GM19468 (cell line): ENCODE measurements at regions not wholly inside any gene's neighbourhood (a gene's known extent, or its start where the extent isn't known, plus 50 kb on each side); places are given as distances from the start of the nearest gene placed in this dataset.
"Not testable (repeated sequence)": the region's sequence is repeated elsewhere in the genome, so short reads cannot be mapped to it uniquely, and the experiment has no call there.

Experiments
- ATAC-seq: cut with Tn5 transposase; IDR thresholded peaks from one replicate; pipeline ENCODE4 v1.9.1; 2021; ENCODE audit warnings: mild to moderate bottlenecking, moderate library complexity, moderate number of reproducible peaks; ENCODE audit not compliant: unreplicated experiment; ENCODE audit errors: extremely low read depth

DNA sequence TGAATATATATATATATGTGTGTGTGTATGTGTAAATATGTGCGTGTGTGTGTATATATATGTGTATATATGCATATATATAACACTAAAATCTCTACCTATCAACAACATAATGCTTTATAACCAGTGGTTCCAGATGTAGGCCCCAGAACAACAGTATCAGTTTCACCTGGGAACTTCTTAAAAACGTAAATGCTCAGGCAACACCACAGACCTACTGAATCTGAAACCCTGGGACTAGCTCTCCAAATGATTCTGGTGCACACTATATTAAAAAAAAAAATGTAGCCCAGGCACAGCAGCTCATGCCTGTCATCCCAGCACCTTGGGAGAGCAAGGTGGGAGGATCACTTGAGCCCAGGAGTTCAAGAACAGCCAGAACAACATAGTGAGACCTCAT, 67.1 kb upstream of the ZSCAN2 start:
- not testable (repeated sequence) for ATAC-seq

GRCh38 chr15:84534561-84535235, 66.1 kb upstream of the ZSCAN2 start:
- ATAC-seq: not testable (repeated sequence)

- ATAC-seq: not testable (repeated sequence)
Observed at GRCh38 chr15:84536181-84536580, 64.6 kb upstream of the ZSCAN2 start.

GRCh38 chr15:84544586-84544985, 56.2 kb upstream of the ZSCAN2 start:
- ATAC-seq: not testable (repeated sequence)

GRCh38 chr15:84547150-84547549, 53.7 kb upstream of the ZSCAN2 start:
- not testable (repeated sequence) for ATAC-seq

- ATAC-seq: not testable (repeated sequence)
Observed at GRCh38 chr15:84550503-84550902, 50.3 kb upstream of the ZSCAN2 start.
